Endodermal cell (in vitro differentiated cells): ENCODE measurements at regions not wholly inside any gene's neighbourhood (a gene's known extent, or its start where the extent isn't known, plus 50 kb on each side); places are given as distances from the start of the nearest gene placed in this dataset.
A peak's percentile ranks its signal among the peaks of the same experiment; 100 is the strongest.
"Not testable (repeated sequence)": the region's sequence is repeated elsewhere in the genome, so short reads cannot be mapped to it uniquely, and the experiment has no call there.

ENCODE experiments used
- DNase-seq: peaks from one replicate; pipeline ENCODE4 v3.0.0-alpha.2; 2017
- H3K27ac ChIP-seq: 2 replicates; pipeline ENCODE4 v1.5.1; 2013; ENCODE audit warnings: mild to moderate bottlenecking, low read depth, low read length, moderate library complexity
- H3K27me3 ChIP-seq: 2 replicates; pipeline ENCODE4 v1.6.1; 2013; ENCODE audit warnings: mild to moderate bottlenecking, low read length, moderate library complexity; ENCODE audit not compliant: insufficient read depth, control insufficient read depth, poor library complexity, severe bottlenecking
- H3K36me3 ChIP-seq: 2 replicates; pipeline ENCODE4 v1.7.0; 2013; ENCODE audit warnings: mild to moderate bottlenecking, low read length, moderate library complexity; ENCODE audit not compliant: control insufficient read depth, insufficient read depth
- H3K4me1 ChIP-seq: one replicate; pipeline ENCODE4 v1.7.0; 2013; ENCODE audit warnings: low read length; ENCODE audit not compliant: control insufficient read depth, insufficient read depth
- H3K4me3 ChIP-seq: 2 replicates; pipeline ENCODE4 v1.5.1; 2013; ENCODE audit warnings: mild to moderate bottlenecking, low read length, moderate library complexity
- H3K9ac ChIP-seq: 2 replicates; pipeline ENCODE4 v1.6.1; 2013; ENCODE audit warnings: mild to moderate bottlenecking, low read length, moderate library complexity; ENCODE audit not compliant: poor library complexity, severe bottlenecking; ENCODE audit errors: extremely low read depth
- H3K9me3 ChIP-seq: 2 replicates; pipeline ENCODE4 v1.6.1; 2013; ENCODE audit warnings: mild to moderate bottlenecking, low read length, moderate library complexity; ENCODE audit not compliant: control insufficient read depth
- H3K27ac Mint-ChIP-seq: 2 replicates; pipeline ENCODE4 v1.8.0; 2020; ENCODE audit warnings: mixed read lengths
- H3K27me3 Mint-ChIP-seq: 2 replicates; pipeline ENCODE4 v1.8.0; 2021; ENCODE audit warnings: mild to moderate bottlenecking, mixed read lengths; ENCODE audit not compliant: insufficient read depth
- H3K36me3 Mint-ChIP-seq: 2 replicates; pipeline ENCODE4 v1.8.0; 2020; ENCODE audit warnings: low read depth, mixed read lengths
- H3K4me1 Mint-ChIP-seq: 2 replicates; pipeline ENCODE4 v1.8.0; 2020; ENCODE audit warnings: mixed read lengths
- H3K4me3 Mint-ChIP-seq: 2 replicates; pipeline ENCODE4 v1.8.0; 2020; ENCODE audit warnings: mild to moderate bottlenecking, moderate library complexity, mixed read lengths
- H3K9me3 Mint-ChIP-seq: 2 replicates; pipeline ENCODE4 v1.8.0; 2020; ENCODE audit warnings: mild to moderate bottlenecking, mixed read lengths
- CTCF ChIP-seq: fragments of 200-600 bp; sonication (generic); conservative IDR thresholded peaks from 2 replicates; pipeline ENCODE4 v1.5.0; 2021; ENCODE audit warnings: antibody characterized with exemption, mild to moderate bottlenecking
- WGBS, 2 experiments: methylation state at CpG; one replicate each; pipeline versions ENCODE4 v1.1.5 to v1.1.7; 2013; ENCODE audit warnings: missing lambda C conversion rate in 2 of 2, mixed read lengths in 1 of 2; ENCODE audit not compliant: insufficient coverage in 1 of 2, insufficient read length in 1 of 2; 5-methylcytosine and 5-hydroxymethylcytosine counted together

- Mint-ChIP-seq H3K27me3 (peaks cover 3% of the 10 kb centered on the region), H3K4me1 (peaks cover 26% of the 10 kb centered on the region), H3K4me3 (no peak overlapping the region), H3K27ac (no peak overlapping the region), H3K9me3 (peaks cover 4% of the 10 kb centered on the region), H3K36me3 (no peaks in the 10 kb centered on the region)
- WGBS, 2 experiments: 60 to 96% methylated on average over 1 of the region's 1 CpG
- H3K9me3 ChIP-seq: peaks cover 7% of the 10 kb centered on the region
- no peak overlapping the region for H3K4me3 ChIP-seq
- H3K4me1 ChIP-seq: peaks cover 4% of the 10 kb centered on the region
- no peaks in the 10 kb centered on the region for H3K36me3 ChIP-seq
- no peaks in the 10 kb centered on the region for H3K27me3 ChIP-seq
- H3K27ac ChIP-seq: no peak overlapping the region
- no peak for DNase-seq
- no peak for TF ChIP-seq CTCF
- no peak overlapping the region for H3K9ac ChIP-seq
Measured at GRCh38 chr5:110001648-110002047, 311.9 kb downstream of the MAN2A1 start.

DNA sequence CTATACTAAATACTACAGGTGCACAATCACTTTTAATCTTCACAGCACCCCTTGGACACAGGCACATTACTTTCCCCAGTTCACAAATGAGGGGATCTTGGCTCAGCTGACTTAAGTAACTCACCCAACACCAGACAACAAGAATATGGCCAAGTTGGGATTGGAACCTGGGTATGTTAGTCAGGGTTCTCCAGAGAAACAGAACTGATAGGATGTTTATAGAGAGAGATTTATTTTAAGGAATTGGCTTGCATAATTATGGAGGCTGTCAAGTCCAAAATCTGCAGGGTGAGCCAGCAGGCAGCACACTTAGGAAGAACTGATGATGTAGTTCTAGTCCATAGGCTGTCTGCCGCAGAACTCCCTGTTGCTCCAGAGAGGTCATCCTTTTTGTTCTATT lies 312.9 kb downstream of the MAN2A1 start:
- H3K9me3 Mint-ChIP-seq: peaks cover 4% of the 10 kb centered on the region

GRCh38 chr5:110005907-110006562 lies 316.3 kb downstream of the MAN2A1 start:
- H3K9me3 ChIP-seq, H3K4me3 Mint-ChIP-seq, H3K27ac ChIP-seq, H3K9me3 Mint-ChIP-seq, H3K4me1 Mint-ChIP-seq, H3K4me1 ChIP-seq, H3K36me3 Mint-ChIP-seq, H3K27me3 ChIP-seq, H3K27ac Mint-ChIP-seq, H3K4me3 ChIP-seq, H3K9ac ChIP-seq, H3K27me3 Mint-ChIP-seq, H3K36me3 ChIP-seq: not testable (repeated sequence)
- 90 to 92% methylated on average over 6 to 10 of the region's 10 CpGs for WGBS, 2 experiments
- DNase-seq: peak; percentile 69
- peak; percentile 54 for TF ChIP-seq CTCF

More for the DNA sequence above, 312.9 kb downstream of the MAN2A1 start:
- Histone ChIP-seq H3K4me3 (no peak overlapping the region), H3K9me3 (peaks cover 7% of the 10 kb centered on the region), H3K27ac (no peak overlapping the region), H3K27me3 (no peaks in the 10 kb centered on the region), H3K4me1 (no peaks in the 10 kb centered on the region), H3K36me3 (no peaks in the 10 kb centered on the region), H3K9ac (no peak overlapping the region)
- peaks cover 18% of the 10 kb centered on the region for H3K4me1 Mint-ChIP-seq
- no peak for DNase-seq
- TF ChIP-seq CTCF: no peak
- 100% methylated on average over 1 of the region's 1 CpG; no CpG with 5 or more reads in 1 of the 2 experiments for WGBS, 2 experiments
- H3K27ac Mint-ChIP-seq: no peak overlapping the region
- H3K4me3 Mint-ChIP-seq: no peak overlapping the region
- no peaks in the 10 kb centered on the region for H3K36me3 Mint-ChIP-seq
- H3K27me3 Mint-ChIP-seq: peaks cover 3% of the 10 kb centered on the region
